Choroid plexus epithelial cell (primary cell): ENCODE measurements at regions not wholly inside any gene's neighbourhood (a gene's known extent, or its start where the extent isn't known, plus 50 kb on each side); places are given as distances from the start of the nearest gene placed in this dataset.

Experiments used
- DNase-seq: peaks from one replicate; pipeline ENCODE4 v3.0.0-alpha.2; 2010; ENCODE audit warnings: low read depth
- H3K4me3 ChIP-seq: 2 replicates; pipeline ENCODE4 v1.5.1; 2011; ENCODE audit warnings: low read depth, mild to moderate bottlenecking, control low read depth, low read length, moderate library complexity
- CTCF ChIP-seq: conservative IDR thresholded peaks from 2 replicates; pipeline ENCODE4 v1.5.1; 2011; ENCODE audit warnings: low read depth, mild to moderate bottlenecking, control low read depth, inconsistent platforms, low read length, moderate library complexity

GRCh38 chr1:239587066-239587465 lies 200.7 kb downstream of the CHRM3 start:
- DNase-seq, result no peak
- no peak overlapping the region for H3K4me3 ChIP-seq
- no peak for TF ChIP-seq CTCF

GRCh38 chr1:239587574-239588369 lies 201.4 kb downstream of the CHRM3 start:
- DNase-seq, result no peak
- H3K4me3 ChIP-seq, result no peak overlapping the region
- no peak for TF ChIP-seq CTCF

- DNase-seq, result no peak
- H3K4me3 ChIP-seq, result no peak overlapping the region
- TF ChIP-seq CTCF, result no peak
Observed at GRCh38 chr1:239590556-239590955, 204.2 kb downstream of the CHRM3 start.

DNA sequence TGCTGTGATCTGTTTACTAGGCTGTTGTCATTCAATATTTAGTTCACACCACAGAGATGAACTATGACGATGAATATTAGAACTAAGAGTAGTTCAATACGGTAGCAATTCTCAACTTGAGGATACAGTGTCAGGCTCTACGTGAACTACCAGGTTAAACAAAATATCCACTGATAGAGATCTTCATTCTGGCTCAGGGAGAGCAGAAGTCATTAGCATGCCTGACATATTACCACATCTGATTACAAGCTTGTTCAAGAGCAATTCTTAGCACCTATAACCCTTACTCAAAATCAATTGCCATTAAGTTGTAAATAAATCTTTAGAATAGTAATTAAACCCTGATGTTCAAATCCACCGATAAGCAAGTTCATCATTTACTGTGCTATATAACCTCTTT lies 207.2 kb downstream of the CHRM3 start:
- no peak for DNase-seq
- H3K4me3 ChIP-seq, result no peak overlapping the region
- no peak for TF ChIP-seq CTCF

DNA sequence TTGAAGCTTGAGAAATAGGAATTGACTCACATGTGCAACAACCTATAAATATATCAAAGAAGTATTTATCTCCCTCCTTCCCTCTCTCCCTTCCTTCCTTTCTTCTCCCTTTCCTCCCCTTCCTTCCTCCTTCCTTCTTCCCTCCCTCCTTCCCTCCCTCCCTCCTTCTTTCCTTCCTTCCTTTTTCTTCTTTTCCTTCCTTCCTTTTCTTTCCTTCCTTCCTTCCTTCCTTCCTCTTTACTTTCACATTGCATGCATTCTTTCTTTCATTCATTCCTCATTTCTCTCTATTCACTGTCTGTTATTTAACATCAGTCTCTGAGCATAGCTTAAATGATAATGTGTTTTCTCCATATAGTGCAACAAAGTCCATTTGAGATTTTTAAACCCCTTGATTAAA lies 214.2 kb downstream of the CHRM3 start:
- no peak overlapping the region for H3K4me3 ChIP-seq
- TF ChIP-seq CTCF, result no peak
- DNase-seq, result no peak

DNA sequence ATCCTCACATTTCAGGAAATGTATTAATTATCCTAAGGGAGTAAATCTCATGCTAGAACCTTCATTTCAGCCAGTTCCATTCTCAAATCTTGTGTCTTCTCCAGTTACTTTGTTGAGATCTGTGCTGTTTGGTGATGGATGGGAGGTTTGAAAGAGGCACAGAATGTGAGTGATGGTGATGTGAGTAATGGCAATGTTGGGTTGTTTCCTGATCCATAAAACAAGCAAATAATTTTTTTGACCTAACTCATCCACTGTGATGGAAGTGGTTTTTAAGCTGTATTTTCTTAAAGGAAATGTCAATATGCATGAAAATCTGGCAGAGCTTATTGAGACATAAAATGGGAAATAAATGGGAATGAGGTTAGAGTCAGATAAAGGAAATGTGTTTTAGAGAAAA lies 214.7 kb downstream of the CHRM3 start:
- no peak for TF ChIP-seq CTCF
- DNase-seq, result no peak
- no peak overlapping the region for H3K4me3 ChIP-seq

GRCh38 chr1:239603530-239603929 lies 217.2 kb downstream of the CHRM3 start:
- TF ChIP-seq CTCF, result no peak

More at GRCh38 chr1:239603530-239603929, 217.2 kb downstream of the CHRM3 start:
- DNase-seq, result no peak
- H3K4me3 ChIP-seq, result no peak overlapping the region
